IPS-18c (cell line): ENCODE measurements at regions not wholly inside any gene's neighbourhood (a gene's known extent, or its start where the extent isn't known, plus 50 kb on each side); places are given as distances from the start of the nearest gene placed in this dataset.
"Not testable (repeated sequence)": the region's sequence is repeated elsewhere in the genome, so short reads cannot be mapped to it uniquely, and the experiment has no call there.

Experiments used
- H3K4me3 ChIP-seq: 2 replicates; pipeline ENCODE4 v1.7.0; 2013; ENCODE audit warnings: low read depth, mild to moderate bottlenecking, low read length, moderate library complexity; ENCODE audit not compliant: insufficient read depth
- H3K9me3 ChIP-seq: one replicate; pipeline ENCODE4 v1.6.1; 2013; ENCODE audit warnings: mild to moderate bottlenecking, low read length, moderate library complexity; ENCODE audit not compliant: control insufficient read depth, insufficient read depth

GRCh38 chr20:57104113-57104512, 162.3 kb downstream of the BMP7 start:
- H3K9me3 ChIP-seq: no peaks in the 10 kb centered on the region
- no peak overlapping the region for H3K4me3 ChIP-seq

GRCh38 chr20:57104651-57105204, 161.7 kb downstream of the BMP7 start:
- H3K4me3 ChIP-seq: no peak overlapping the region

GRCh38 chr20:57106030-57106682, 160.3 kb downstream of the BMP7 start:
- Histone ChIP-seq H3K9me3 (no peaks in the 10 kb centered on the region), H3K4me3 (no peak overlapping the region)

More at GRCh38 chr20:57104651-57105204, 161.7 kb downstream of the BMP7 start:
- no peaks in the 10 kb centered on the region for H3K9me3 ChIP-seq

- no peaks in the 10 kb centered on the region for H3K9me3 ChIP-seq
- no peak overlapping the region for H3K4me3 ChIP-seq
These were observed 159.7 kb downstream of the BMP7 start for GRCh38 chr20:57106692-57107091.

GRCh38 chr20:57107208-57107607, 159.2 kb downstream of the BMP7 start:
- Histone ChIP-seq H3K9me3 (no peaks in the 10 kb centered on the region), H3K4me3 (no peak overlapping the region)

- H3K9me3 ChIP-seq: no peaks in the 10 kb centered on the region
- H3K4me3 ChIP-seq: no peak overlapping the region
These were observed 158.2 kb downstream of the BMP7 start for GRCh38 chr20:57108218-57108617.

- Histone ChIP-seq H3K9me3 (no peaks in the 10 kb centered on the region), H3K4me3 (no peak overlapping the region)
These were observed 157.5 kb downstream of the BMP7 start for GRCh38 chr20:57108742-57109570.

GRCh38 chr20:57109571-57109953, 156.9 kb downstream of the BMP7 start:
- Histone ChIP-seq H3K9me3 (no peaks in the 10 kb centered on the region), H3K4me3 (no peak overlapping the region)

GRCh38 chr20:57110121-57111027, 156.1 kb downstream of the BMP7 start:
- not testable (repeated sequence) for H3K9me3 ChIP-seq, H3K4me3 ChIP-seq

- Histone ChIP-seq H3K9me3 (no peaks in the 10 kb centered on the region), H3K4me3 (no peak overlapping the region)
These were observed 155.4 kb downstream of the BMP7 start for GRCh38 chr20:57111028-57111373.

- Histone ChIP-seq H3K4me3 (no peak overlapping the region; the same call in 1 of the 2 replicates), H3K9me3 (no peaks in the 10 kb centered on the region)
These were observed 154.0 kb downstream of the BMP7 start for GRCh38 chr20:57112448-57112847.

GRCh38 chr20:57114290-57115005, 152.0 kb downstream of the BMP7 start:
- H3K9me3 ChIP-seq: no peaks in the 10 kb centered on the region
- no peak overlapping the region for H3K4me3 ChIP-seq

GRCh38 chr20:57117296-57117695, 149.1 kb downstream of the BMP7 start:
- H3K9me3 ChIP-seq: no peaks in the 10 kb centered on the region
- no peak overlapping the region for H3K4me3 ChIP-seq

GRCh38 chr20:57118107-57118769, 148.2 kb downstream of the BMP7 start:
- no peak overlapping the region for H3K4me3 ChIP-seq
- no peaks in the 10 kb centered on the region for H3K9me3 ChIP-seq
